Type B pancreatic cell (in vitro differentiated cells): ENCODE measurements at regions not wholly inside any gene's neighbourhood (a gene's known extent, or its start where the extent isn't known, plus 50 kb on each side); places are given as distances from the start of the nearest gene placed in this dataset.

Experiments used
- DNase-seq: peaks from one replicate; pipeline ENCODE4 v3.0.0; 2021; ENCODE audit warnings: mixed read lengths; ENCODE audit not compliant: unreplicated experiment; ENCODE audit errors: extremely low spot score
- H3K27ac Mint-ChIP-seq: 2 replicates; pipeline ENCODE4 v1.8.0; 2021; ENCODE audit warnings: mild to moderate bottlenecking, mixed read lengths
- H3K27me3 Mint-ChIP-seq: 2 replicates; pipeline ENCODE4 v1.8.0; 2021; ENCODE audit warnings: mixed read lengths
- H3K36me3 Mint-ChIP-seq: 2 replicates; pipeline ENCODE4 v1.8.0; 2021; ENCODE audit warnings: mixed read lengths
- H3K4me1 Mint-ChIP-seq: one replicate; pipeline ENCODE4 v1.8.0; 2021; ENCODE audit warnings: mixed read lengths; ENCODE audit not compliant: unreplicated experiment
- H3K4me3 Mint-ChIP-seq: 2 replicates; pipeline ENCODE4 v1.8.0; 2021; ENCODE audit warnings: mild to moderate bottlenecking, mixed read lengths
- H3K9me3 Mint-ChIP-seq: 2 replicates; pipeline ENCODE4 v1.8.0; 2021; ENCODE audit warnings: mixed read lengths
- CTCF ChIP-seq: fragments of 200-600 bp; sonication (generic); conservative IDR thresholded peaks from 2 replicates; pipeline ENCODE4 v1.5.0; 2021; ENCODE audit warnings: antibody characterized with exemption, mild to moderate bottlenecking

GRCh38 chr12:98260276-98260675 lies 255.1 kb upstream of the TMPO start:
- Mint-ChIP-seq H3K4me3 (no peak overlapping the region), H3K9me3 (no peaks in the 10 kb centered on the region), H3K27me3 (peaks cover 10% of the 10 kb centered on the region), H3K4me1 (peaks cover 3% of the 10 kb centered on the region), H3K36me3 (no peaks in the 10 kb centered on the region), H3K27ac (no peak overlapping the region)
- DNase-seq, result no peak
- no peak for TF ChIP-seq CTCF

DNA sequence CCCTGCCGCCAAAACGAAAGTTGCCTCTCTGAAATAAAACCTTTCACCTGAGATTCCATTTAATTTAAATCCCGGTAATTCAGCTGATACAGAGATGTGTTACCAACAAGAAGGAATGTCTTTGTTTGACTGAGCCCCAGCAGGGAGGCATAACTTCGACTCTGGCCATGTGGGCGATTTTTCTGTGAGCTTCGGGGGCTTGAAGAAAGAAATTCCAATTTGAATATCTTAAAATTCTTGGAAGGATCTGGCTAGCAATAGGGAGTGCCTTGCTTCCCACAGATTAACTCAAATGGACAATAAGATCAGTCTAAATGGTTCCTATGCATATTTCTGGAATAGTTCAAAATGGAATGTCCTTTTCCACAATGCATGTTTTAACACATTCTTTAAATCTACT lies 252.5 kb upstream of the TMPO start:
- Mint-ChIP-seq H3K4me3 (no peak overlapping the region), H3K4me1 (peaks cover 3% of the 10 kb centered on the region), H3K36me3 (no peaks in the 10 kb centered on the region), H3K9me3 (peaks cover 11% of the 10 kb centered on the region), H3K27me3 (peaks cover 8% of the 10 kb centered on the region), H3K27ac (no peak overlapping the region)
- DNase-seq, result no peak
- no peak for TF ChIP-seq CTCF

GRCh38 chr12:98274430-98275130 lies 240.8 kb upstream of the TMPO start:
- Mint-ChIP-seq H3K4me3 (no peak overlapping the region), H3K27me3 (no peaks in the 10 kb centered on the region), H3K9me3 (peaks cover 5% of the 10 kb centered on the region), H3K4me1 (peaks cover 9% of the 10 kb centered on the region), H3K27ac (no peak overlapping the region), H3K36me3 (no peaks in the 10 kb centered on the region)
- TF ChIP-seq CTCF, result no peak
- no peak for DNase-seq

GRCh38 chr12:98275131-98275475 lies 240.3 kb upstream of the TMPO start:
- TF ChIP-seq CTCF, result no peak
- peaks cover 9% of the 10 kb centered on the region for H3K4me1 Mint-ChIP-seq
- H3K36me3 Mint-ChIP-seq, result no peaks in the 10 kb centered on the region
- no peak for DNase-seq
- H3K4me3 Mint-ChIP-seq, result no peak overlapping the region
- H3K27me3 Mint-ChIP-seq, result no peaks in the 10 kb centered on the region
- H3K27ac Mint-ChIP-seq, result no peak overlapping the region
- peaks cover 5% of the 10 kb centered on the region for H3K9me3 Mint-ChIP-seq

- Mint-ChIP-seq H3K9me3 (peaks cover 5% of the 10 kb centered on the region), H3K36me3 (no peaks in the 10 kb centered on the region), H3K4me1 (no peaks in the 10 kb centered on the region), H3K27me3 (peaks cover 5% of the 10 kb centered on the region), H3K4me3 (no peak overlapping the region), H3K27ac (no peak overlapping the region)
- no peak for TF ChIP-seq CTCF
- no peak for DNase-seq
Measured at GRCh38 chr12:98280152-98280551, 235.2 kb upstream of the TMPO start.

DNA sequence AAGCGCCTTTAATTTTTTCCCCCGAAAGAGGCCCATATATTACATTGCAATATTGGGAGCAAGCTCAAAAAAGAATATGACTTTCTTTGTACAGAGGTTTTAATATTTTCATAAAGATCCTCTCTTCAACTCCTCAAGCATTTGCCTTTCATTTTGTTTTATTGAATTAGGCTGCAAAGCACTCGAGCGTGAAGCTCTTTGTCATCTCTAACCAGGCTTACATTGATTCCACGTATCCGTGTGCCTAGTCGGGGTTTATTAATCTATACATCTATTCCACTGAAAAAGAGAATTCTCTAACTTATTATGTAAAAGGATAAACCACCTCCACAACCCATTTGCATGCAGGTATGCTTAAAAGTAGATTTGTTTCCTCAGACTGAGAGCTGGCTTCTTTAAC lies 234.8 kb upstream of the TMPO start:
- peaks cover 8% of the 10 kb centered on the region for H3K27me3 Mint-ChIP-seq
- no peak for DNase-seq
- no peak overlapping the region for H3K4me3 Mint-ChIP-seq
- H3K4me1 Mint-ChIP-seq, result no peaks in the 10 kb centered on the region
- peaks cover 3% of the 10 kb centered on the region for H3K9me3 Mint-ChIP-seq
- no peak overlapping the region for H3K27ac Mint-ChIP-seq
- TF ChIP-seq CTCF, result no peak
- no peaks in the 10 kb centered on the region for H3K36me3 Mint-ChIP-seq
